ENCODE measurements at regions not wholly inside any gene's neighbourhood (a gene's known extent, or its start where the extent isn't known, plus 50 kb on each side); places are given as distances from the start of the nearest gene placed in this dataset.
A peak's percentile ranks its signal among the peaks of the same experiment; 100 is the strongest.
"Not testable (repeated sequence)": the region's sequence is repeated elsewhere in the genome, so short reads cannot be mapped to it uniquely, and the experiment has no call there.

- no peaks in the 10 kb centered on the region for H3K36me3 Mint-ChIP-seq (ENCODE audit: insufficient read depth, unreplicated experiment)
- no peaks in the 10 kb centered on the region for H3K27me3 Mint-ChIP-seq (ENCODE audit: insufficient read depth, unreplicated experiment)
- no peak for DNase-seq (ENCODE audit: unreplicated experiment)
- no peak overlapping the region for H3K27ac Mint-ChIP-seq (ENCODE audit: low read depth, unreplicated experiment)
- H3K4me3 Mint-ChIP-seq (ENCODE audit: unreplicated experiment) = no peak overlapping the region
- CTCF ChIA-PET = interaction anchor here (0.6 kb wide), 1 partner anchor 96 kb away, joined by 3 read pairs; no protein-coding TSS in a partner anchor
- POLR2A ChIA-PET = no interaction called here
- no peaks in the 10 kb centered on the region for H3K9me3 Mint-ChIP-seq (ENCODE audit: unreplicated experiment)
- peaks cover 26% of the 10 kb centered on the region for H3K4me1 Mint-ChIP-seq (ENCODE audit: insufficient read depth, unreplicated experiment)
- no TSS peak for BruUV-seq (replicated peaks)
- intact Hi-C loops (cut with micrococcal nuclease) = no loop called here
- TF ChIP-seq CTCF (IDR thresholded peaks at IDR 0.05; ENCODE audit: unreplicated experiment) = no peak
These were observed 644.2 kb downstream of the ETS1 start for GRCh38 chr11:127943152-127943551.

GRCh38 chr11:127941554-127941953 is 645.8 kb downstream of the ETS1 start:
- H3K27me3 Mint-ChIP-seq (ENCODE audit: insufficient read depth, unreplicated experiment); CTCF ChIA-PET; H3K4me3 Mint-ChIP-seq (ENCODE audit: unreplicated experiment); BruUV-seq (replicated peaks); POLR2A ChIA-PET; intact Hi-C loops (cut with micrococcal nuclease); H3K27ac Mint-ChIP-seq (ENCODE audit: low read depth, unreplicated experiment); H3K9me3 Mint-ChIP-seq (ENCODE audit: unreplicated experiment); DNase-seq (ENCODE audit: unreplicated experiment); H3K36me3 Mint-ChIP-seq (ENCODE audit: insufficient read depth, unreplicated experiment): not testable (repeated sequence)
- peaks cover 26% of the 10 kb centered on the region for H3K4me1 Mint-ChIP-seq (ENCODE audit: insufficient read depth, unreplicated experiment)

- BruUV-seq (replicated peaks) = no TSS peak
- intact Hi-C loops (cut with micrococcal nuclease) = no loop called here
- peak; percentile 5 for DNase-seq (ENCODE audit: unreplicated experiment)
- peaks cover 5% of the 10 kb centered on the region for H3K36me3 Mint-ChIP-seq (ENCODE audit: insufficient read depth, unreplicated experiment)
- POLR2A ChIA-PET = no interaction called here
- H3K27ac Mint-ChIP-seq (ENCODE audit: low read depth, unreplicated experiment) = no peak overlapping the region
- peaks cover 33% of the 10 kb centered on the region for H3K4me1 Mint-ChIP-seq (ENCODE audit: insufficient read depth, unreplicated experiment)
- H3K9me3 Mint-ChIP-seq (ENCODE audit: unreplicated experiment) = peaks cover 5% of the 10 kb centered on the region
- no peaks in the 10 kb centered on the region for H3K27me3 Mint-ChIP-seq (ENCODE audit: insufficient read depth, unreplicated experiment)
- no peak overlapping the region for H3K4me3 Mint-ChIP-seq (ENCODE audit: unreplicated experiment)
- TF ChIP-seq CTCF (IDR thresholded peaks at IDR 0.05; ENCODE audit: unreplicated experiment) = no peak
- CTCF ChIA-PET = no interaction called here
These were observed 648.4 kb downstream of the ETS1 start for GRCh38 chr11:127939000-127939399.

- H3K4me1 Mint-ChIP-seq (ENCODE audit: insufficient read depth, unreplicated experiment) = peaks cover 24% of the 10 kb centered on the region
- intact Hi-C loops (cut with micrococcal nuclease) = no loop called here
- DNase-seq (ENCODE audit: unreplicated experiment) = no peak
- peaks cover 7% of the 10 kb centered on the region for H3K9me3 Mint-ChIP-seq (ENCODE audit: unreplicated experiment)
- TF ChIP-seq CTCF (IDR thresholded peaks at IDR 0.05; ENCODE audit: unreplicated experiment) = no peak
- H3K27ac Mint-ChIP-seq (ENCODE audit: low read depth, unreplicated experiment) = no peak overlapping the region
- peaks cover 5% of the 10 kb centered on the region for H3K36me3 Mint-ChIP-seq (ENCODE audit: insufficient read depth, unreplicated experiment)
- POLR2A ChIA-PET = interaction anchor here (0.7 kb wide), 1 partner anchor 636 kb away, joined by 3 read pairs; no protein-coding TSS in a partner anchor
- H3K27me3 Mint-ChIP-seq (ENCODE audit: insufficient read depth, unreplicated experiment) = no peaks in the 10 kb centered on the region
- BruUV-seq (replicated peaks) = no TSS peak
- H3K4me3 Mint-ChIP-seq (ENCODE audit: unreplicated experiment) = no peak overlapping the region
- CTCF ChIA-PET = no interaction called here
These were observed 652.3 kb downstream of the ETS1 start for GRCh38 chr11:127935081-127935480.

- POLR2A ChIA-PET = interaction anchor here (0.6 kb wide), 1 partner anchor 11 kb away, joined by 3 read pairs; no protein-coding TSS in a partner anchor
- CTCF ChIA-PET = not testable (repeated sequence)
These were observed 653.4 kb downstream of the ETS1 start for GRCh38 chr11:127933961-127934360.

More at GRCh38 chr11:127933961-127934360, 653.4 kb downstream of the ETS1 start:
- H3K36me3 Mint-ChIP-seq (ENCODE audit: insufficient read depth, unreplicated experiment); H3K4me3 Mint-ChIP-seq (ENCODE audit: unreplicated experiment); intact Hi-C loops (cut with micrococcal nuclease); BruUV-seq (replicated peaks); H3K27ac Mint-ChIP-seq (ENCODE audit: low read depth, unreplicated experiment); H3K9me3 Mint-ChIP-seq (ENCODE audit: unreplicated experiment); H3K27me3 Mint-ChIP-seq (ENCODE audit: insufficient read depth, unreplicated experiment); DNase-seq (ENCODE audit: unreplicated experiment): not testable (repeated sequence)
- peaks cover 15% of the 10 kb centered on the region for H3K4me1 Mint-ChIP-seq (ENCODE audit: insufficient read depth, unreplicated experiment)

Measured in MCF 10A (cell line).